H1 (cell line): ENCODE measurements at regions not wholly inside any gene's neighbourhood (a gene's known extent, or its start where the extent isn't known, plus 50 kb on each side); places are given as distances from the start of the nearest gene placed in this dataset.

ENCODE experiments used
- ATF2 ChIP-seq: IDR thresholded peaks from 2 replicates; pipeline ENCODE4 v1.6.1; 2012; ENCODE audit warnings: low read length, inconsistent platforms
- ATF3 ChIP-seq: IDR thresholded peaks from 2 replicates; pipeline ENCODE4 v1.6.1; 2011; ENCODE audit warnings: low read depth, mild to moderate bottlenecking, low read length; ENCODE audit not compliant: insufficient read depth
- BCL11A ChIP-seq, 2 experiments: IDR thresholded peaks; one replicate each; pipeline ENCODE4 v1.6.1; 2011; ENCODE audit warnings: low read depth in 2 of 2, low read length in 2 of 2, mild to moderate bottlenecking in 2 of 2
- CHD7 ChIP-seq: fragments of 300-600 bp; sonication (generic); IDR thresholded peaks from 2 replicates; pipeline ENCODE4 v1.7.1; 2012; ENCODE audit warnings: low read length, moderate library complexity, mild to moderate bottlenecking, inconsistent platforms; ENCODE audit not compliant: insufficient replicate concordance
- GTF2F1 ChIP-seq: IDR thresholded peaks from 2 replicates; pipeline ENCODE4 v1.6.1; 2012; ENCODE audit warnings: low read depth, low read length, improper control_type of control experiment, borderline replicate concordance
- JUND ChIP-seq: IDR thresholded peaks from 2 replicates; pipeline ENCODE4 v1.6.1; 2011; ENCODE audit warnings: mild to moderate bottlenecking, improper control_type of control experiment, low read length
- SAP30 ChIP-seq: fragments of 300-600 bp; sonication (generic); IDR thresholded peaks from 2 replicates; pipeline ENCODE4 v1.7.1; 2012; ENCODE audit warnings: low read length, moderate library complexity, mild to moderate bottlenecking, inconsistent platforms; ENCODE audit not compliant: insufficient read depth, insufficient replicate concordance
- SIRT6 ChIP-seq: IDR thresholded peaks from one replicate; pipeline ENCODE4 v1.7.1; 2012; ENCODE audit warnings: low read length, inconsistent platforms
- SP2 ChIP-seq: IDR thresholded peaks from 2 replicates; pipeline ENCODE4 v1.6.1; 2012; ENCODE audit warnings: mild to moderate bottlenecking, low read length, inconsistent platforms
- SUZ12 ChIP-seq: fragments of 200-600 bp; sonication (generic); IDR thresholded peaks from 2 replicates; pipeline ENCODE4 v1.6.1; 2012; ENCODE audit warnings: mild to moderate bottlenecking, inconsistent platforms, low read length, moderate library complexity, mixed read lengths

GRCh38 chr5:158170534-158170933 is 311.6 kb upstream of the CLINT1 start (continued):
- no peak for TF ChIP-seq CHD7
- no peak for TF ChIP-seq ATF2
- TF ChIP-seq SAP30, result no peak
- TF ChIP-seq GTF2F1, result no peak
- TF ChIP-seq SUZ12, result no peak
- no peak for TF ChIP-seq ATF3
- TF ChIP-seq BCL11A (IDR thresholded peaks at IDR 0.05; ENCODE audit: low read depth in 2 of 2, low read length in 2 of 2), result no peak
- TF ChIP-seq JUND, result no peak
- no peak for TF ChIP-seq SP2
- no peak for TF ChIP-seq SIRT6
